ENCODE measurements at regions not wholly inside any gene's neighbourhood (a gene's known extent, or its start where the extent isn't known, plus 50 kb on each side); places are given as distances from the start of the nearest gene placed in this dataset.
"Not testable (repeated sequence)": the region's sequence is repeated elsewhere in the genome, so short reads cannot be mapped to it uniquely, and the experiment has no call there.

GRCh38 chr2:52402128-52402527 is 1365.5 kb upstream of the CHAC2 start:
- no peak for DNase-seq (ENCODE audit: low read depth, low spot score)

GRCh38 chr2:52396836-52397235 is 1364.9 kb upstream of the NRXN1 start:
- DNase-seq (ENCODE audit: low read depth, low spot score) = no peak

GRCh38 chr2:52395912-52396311 is 1364.0 kb upstream of the NRXN1 start:
- DNase-seq (ENCODE audit: low read depth, low spot score) = peak; percentile 12

GRCh38 chr2:52391621-52392020 is 1359.7 kb upstream of the NRXN1 start:
- DNase-seq (ENCODE audit: low read depth, low spot score) = no peak

- DNase-seq (ENCODE audit: low read depth, low spot score) = no peak
These were observed 1358.7 kb upstream of the NRXN1 start for GRCh38 chr2:52390651-52391050.

- no peak for DNase-seq (ENCODE audit: low read depth, low spot score)
These were observed 1356.1 kb upstream of the NRXN1 start for GRCh38 chr2:52387937-52388590.

GRCh38 chr2:52386433-52387030 is 1354.6 kb upstream of the NRXN1 start:
- DNase-seq (ENCODE audit: low read depth, low spot score) = no peak

- no peak for DNase-seq (ENCODE audit: low read depth, low spot score)
These were observed 1351.6 kb upstream of the NRXN1 start for GRCh38 chr2:52383541-52383940.

- DNase-seq (ENCODE audit: low read depth, low spot score) = no peak
These were observed 1337.2 kb upstream of the NRXN1 start for GRCh38 chr2:52369178-52369577.

- DNase-seq (ENCODE audit: low read depth, low spot score) = no peak
These were observed 1336.2 kb upstream of the NRXN1 start for GRCh38 chr2:52368141-52368540.

- no peak for DNase-seq (ENCODE audit: low read depth, low spot score)
These were observed 1334.0 kb upstream of the NRXN1 start for GRCh38 chr2:52365946-52366345.

- no peak for DNase-seq (ENCODE audit: low read depth, low spot score)
These were observed 1324.6 kb upstream of the NRXN1 start for GRCh38 chr2:52356556-52356955.

- DNase-seq (ENCODE audit: low read depth, low spot score) = no peak
These were observed 1315.4 kb upstream of the NRXN1 start for GRCh38 chr2:52347292-52347691.

GRCh38 chr2:52345676-52346075 is 1313.7 kb upstream of the NRXN1 start:
- DNase-seq (ENCODE audit: low read depth, low spot score) = no peak

- DNase-seq (ENCODE audit: low read depth, low spot score) = no peak
These were observed 1313.2 kb upstream of the NRXN1 start for GRCh38 chr2:52345082-52345481.

- DNase-seq (ENCODE audit: low read depth, low spot score) = no peak
These were observed 1311.9 kb upstream of the NRXN1 start for GRCh38 chr2:52343706-52344266.

GRCh38 chr2:52343010-52343409 is 1311.1 kb upstream of the NRXN1 start:
- DNase-seq (ENCODE audit: low read depth, low spot score) = no peak

- no peak for DNase-seq (ENCODE audit: low read depth, low spot score)
These were observed 1310.5 kb upstream of the NRXN1 start for GRCh38 chr2:52342458-52342857.

GRCh38 chr2:52341732-52342131 is 1309.8 kb upstream of the NRXN1 start:
- DNase-seq (ENCODE audit: low read depth, low spot score) = no peak

GRCh38 chr2:52340171-52340570 is 1308.2 kb upstream of the NRXN1 start:
- DNase-seq (ENCODE audit: low read depth, low spot score) = peak; percentile 9

GRCh38 chr2:52337786-52338185 is 1305.9 kb upstream of the NRXN1 start:
- not testable (repeated sequence) for DNase-seq (ENCODE audit: low read depth, low spot score)

- DNase-seq (ENCODE audit: low read depth, low spot score) = no peak
These were observed 1305.0 kb upstream of the NRXN1 start for GRCh38 chr2:52336951-52337350.

GRCh38 chr2:52335727-52336126 is 1303.8 kb upstream of the NRXN1 start:
- no peak for DNase-seq (ENCODE audit: low read depth, low spot score)
